AG10803 (cell line): ENCODE measurements at regions not wholly inside any gene's neighbourhood (a gene's known extent, or its start where the extent isn't known, plus 50 kb on each side); places are given as distances from the start of the nearest gene placed in this dataset.
"Not testable (repeated sequence)": the region's sequence is repeated elsewhere in the genome, so short reads cannot be mapped to it uniquely, and the experiment has no call there.

ENCODE experiments used
- DNase-seq: peaks from one replicate; pipeline ENCODE4 v3.0.0; 2010; ENCODE audit warnings: low read depth
- H3K4me3 ChIP-seq: 2 replicates; pipeline ENCODE4 v1.5.1; 2011; ENCODE audit warnings: mild to moderate bottlenecking, low read length, control low read depth
- CTCF ChIP-seq: conservative IDR thresholded peaks from 2 replicates; pipeline ENCODE4 v1.5.1; 2011; ENCODE audit warnings: mild to moderate bottlenecking, low read length, control low read depth, inconsistent platforms

- H3K4me3 ChIP-seq = no peak overlapping the region
- DNase-seq = no peak
- TF ChIP-seq CTCF = no peak
Measured at GRCh38 chr19:27717825-27718224, 1495.1 kb downstream of the UQCRFS1 start.

DNA sequence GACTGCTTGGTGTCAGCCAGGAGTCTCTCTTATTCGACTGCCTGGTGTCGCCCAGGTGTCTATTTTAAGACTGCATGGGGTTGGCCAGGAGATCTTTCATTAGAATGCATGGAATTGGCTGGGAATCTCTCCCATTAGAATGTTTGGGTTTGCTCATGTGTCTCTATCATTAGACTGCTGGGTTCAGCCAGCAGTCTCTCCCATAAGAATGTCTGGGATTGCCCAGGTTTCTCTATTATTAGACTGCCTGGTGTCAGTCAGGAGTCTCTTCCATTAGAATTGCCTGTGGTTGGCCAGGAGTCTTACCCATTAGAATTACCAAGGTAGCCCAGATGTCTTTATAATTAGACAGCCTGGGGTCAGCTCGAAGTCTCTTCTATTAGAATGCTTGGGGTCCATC, 1496.0 kb downstream of the UQCRFS1 start:
- no peak for TF ChIP-seq CTCF
- no peak overlapping the region for H3K4me3 ChIP-seq
- no peak for DNase-seq

DNA sequence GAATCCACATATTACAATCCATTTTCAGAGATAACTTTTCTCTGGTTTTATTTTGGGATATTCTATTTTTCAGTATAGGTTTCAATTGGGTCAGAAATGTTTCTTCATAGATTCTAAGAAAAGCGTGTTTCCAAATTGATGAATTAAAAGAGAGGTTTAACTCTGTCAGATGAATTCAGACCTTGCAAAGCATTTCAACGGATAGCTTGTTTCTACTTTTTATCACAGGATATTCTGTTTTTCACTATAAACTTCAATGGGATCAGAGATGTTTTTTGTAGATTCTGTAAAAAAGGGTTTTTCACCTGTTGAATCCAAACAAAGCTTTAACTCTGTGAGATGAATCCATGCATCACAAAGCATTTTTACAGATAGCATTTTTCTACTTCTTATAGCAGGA, 1498.1 kb downstream of the UQCRFS1 start:
- no peak for TF ChIP-seq CTCF
- no peak overlapping the region for H3K4me3 ChIP-seq
- DNase-seq = no peak

- DNase-seq = no peak
- no peak overlapping the region for H3K4me3 ChIP-seq
- no peak for TF ChIP-seq CTCF
Measured at GRCh38 chr19:27709496-27709895, 1503.5 kb downstream of the UQCRFS1 start.

GRCh38 chr19:27708986-27709385, 1504.0 kb downstream of the UQCRFS1 start:
- H3K4me3 ChIP-seq = not testable (repeated sequence)

GRCh38 chr19:27707026-27707425, 1505.9 kb downstream of the UQCRFS1 start:
- not testable (repeated sequence) for H3K4me3 ChIP-seq, DNase-seq

More at GRCh38 chr19:27708986-27709385, 1504.0 kb downstream of the UQCRFS1 start:
- not testable (repeated sequence) for DNase-seq

- TF ChIP-seq CTCF = no peak
- H3K4me3 ChIP-seq = no peak overlapping the region
- no peak for DNase-seq
Measured at GRCh38 chr19:27705896-27706295, 1507.1 kb downstream of the UQCRFS1 start.

DNA sequence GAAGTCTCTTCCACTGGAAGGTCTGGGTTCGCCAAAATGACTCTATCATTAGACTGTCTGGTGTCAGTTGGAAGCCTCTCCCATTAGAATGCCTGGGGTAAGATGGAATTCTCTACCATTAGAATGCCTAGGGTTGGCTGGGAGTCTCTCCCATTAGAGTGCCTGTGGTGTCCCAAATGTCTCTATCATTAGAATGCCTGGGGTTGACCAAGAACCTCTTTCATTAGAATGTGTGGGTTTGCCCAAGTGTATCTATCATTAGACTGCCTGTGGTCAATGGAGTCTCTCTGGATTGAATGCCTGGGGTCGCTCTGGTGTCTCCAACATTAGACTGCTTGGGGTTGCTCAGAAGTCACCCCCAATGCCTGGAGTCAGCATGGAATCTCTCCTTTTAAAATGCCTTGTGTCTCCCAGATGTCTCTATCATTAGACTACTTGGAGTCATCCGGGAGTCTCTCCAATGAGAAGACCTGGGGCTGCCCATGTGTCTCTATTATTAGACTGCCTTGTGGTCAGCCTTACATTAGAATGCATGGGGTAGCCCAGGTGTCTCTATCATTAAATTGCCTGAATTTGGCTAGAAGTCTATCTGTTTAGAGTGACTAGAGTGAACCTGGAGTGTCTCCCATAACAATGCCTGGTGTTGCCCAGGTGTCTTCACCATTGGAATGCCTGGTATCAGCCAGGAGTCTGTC, 1518.4 kb downstream of the UQCRFS1 start:
- no peak overlapping the region for H3K4me3 ChIP-seq
- TF ChIP-seq CTCF = no peak
- no peak for DNase-seq
